ENCODE measurements at regions not wholly inside any gene's neighbourhood (a gene's known extent, or its start where the extent isn't known, plus 50 kb on each side); places are given as distances from the start of the nearest gene placed in this dataset.

DNA sequence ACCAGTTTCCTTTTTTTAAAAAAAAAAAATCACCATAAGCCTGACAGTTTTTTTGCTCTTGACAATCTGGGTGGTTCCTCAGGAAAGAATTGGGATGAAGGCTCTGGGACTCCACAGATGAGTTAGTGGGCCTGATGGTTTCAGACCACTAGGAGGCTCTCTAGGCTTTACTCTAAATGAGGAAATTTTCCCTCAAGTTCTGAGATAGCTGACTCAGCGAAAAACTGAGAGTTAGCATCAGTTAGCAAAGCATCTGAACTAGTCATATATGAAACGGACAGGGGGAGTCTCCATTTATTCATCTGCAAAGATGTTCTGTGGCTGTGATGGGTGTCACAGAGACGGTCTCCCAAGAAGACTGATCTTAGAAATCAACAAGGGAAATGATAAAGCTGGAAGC lies 314.3 kb upstream of the OR4E1 start:
- peak overlapping the region in 1 of 3 donors; percentile 13 for H3K4me3 Mint-ChIP-seq
- H3K4me1 Mint-ChIP-seq, result peaks cover 5 to 21% (median 6%) of the 10 kb centered on the region in 3 donors
- ChIA-PET POLR2A (interaction anchor here in 1 of 2 donors (1.0 kb wide), 1 partner anchor 13 kb away, joined by 3 read pairs; no protein-coding TSS in a partner anchor), CTCF (interaction anchor here (0.6 to 4.1 kb wide), 3 partner anchors 9 to 27 kb away, joined by 5 to 19 read pairs (median 13); no protein-coding TSS in a partner anchor)
- no peaks in the 10 kb centered on the region for H3K9me3 ChIP-seq
- DNase-seq (peak in 1 of 35 experiments; percentile 54), ATAC-seq (replicated peaks in 1 of 4) (peak in 1 of 4 experiments; percentile 51)
- no peaks in the 10 kb centered on the region for H3K36me3 Mint-ChIP-seq
- H3K27ac Mint-ChIP-seq, result peak overlapping the region in 1 of 2 donors; percentile 66
- H3K4me1 ChIP-seq (ENCODE audit: control insufficient read depth in 1 of 2, extremely low read depth in 1 of 2, insufficient read depth in 2 of 2, low read length in 2 of 2), result no peaks in the 10 kb centered on the region
- H3K27ac ChIP-seq (ENCODE audit: low read length), result no peak overlapping the region
- no peaks in the 10 kb centered on the region for H3K9me3 Mint-ChIP-seq
- peaks cover 0 to 3% of the 10 kb centered on the region in 2 donors for H3K27me3 Mint-ChIP-seq
- H3K4me3 ChIP-seq (ENCODE audit: control insufficient read depth in 1 of 2, extremely low read depth in 1 of 2, low read length in 1 of 2), result no peak overlapping the region
- H3K36me3 ChIP-seq (ENCODE audit: control insufficient read depth in 2 of 2, extremely low read depth in 1 of 2, insufficient read depth in 1 of 2, low read length in 1 of 2), result no peaks in the 10 kb centered on the region
- no CpG with 5 or more reads among the region's 3 CpGs for WGBS (ENCODE audit: insufficient coverage)
- no peaks in the 10 kb centered on the region for H3K27me3 ChIP-seq (replicated peaks in 1 of 2; ENCODE audit: control insufficient read depth in 2 of 2, extremely low read depth in 1 of 2, insufficient read depth in 2 of 2, low read length in 1 of 2)

DNA sequence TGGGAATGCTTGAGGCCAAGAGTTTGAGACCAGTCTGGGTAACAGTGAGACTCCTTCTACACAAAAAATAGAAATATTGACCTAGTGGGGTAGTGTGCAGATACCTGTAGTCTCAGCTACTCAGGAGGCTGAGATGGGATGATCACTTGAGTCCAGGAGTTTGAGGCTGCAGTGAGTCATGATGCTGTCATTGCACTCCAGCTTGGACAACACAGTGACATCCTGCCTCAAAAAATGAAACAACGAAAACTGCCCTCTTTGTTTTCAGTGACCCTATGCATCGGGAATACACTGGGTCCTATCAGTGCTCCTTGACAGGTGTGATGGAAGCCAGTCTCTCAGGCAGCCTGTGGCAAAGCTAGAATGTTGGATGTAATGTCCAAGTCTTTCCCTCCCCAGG lies 311.5 kb upstream of the OR4E1 start:
- ATAC-seq (replicated peaks in 1 of 4), result no peak
- Histone ChIP-seq H3K27me3 (replicated peaks in 1 of 2; ENCODE audit: control insufficient read depth in 2 of 2, extremely low read depth in 1 of 2, insufficient read depth in 2 of 2, low read length in 1 of 2) (no peaks in the 10 kb centered on the region), H3K4me3 (ENCODE audit: control insufficient read depth in 1 of 2, extremely low read depth in 1 of 2, low read length in 1 of 2) (no peak overlapping the region), H3K27ac (ENCODE audit: low read length) (no peak overlapping the region), H3K9me3 (no peaks in the 10 kb centered on the region), H3K36me3 (ENCODE audit: control insufficient read depth in 2 of 2, extremely low read depth in 1 of 2, insufficient read depth in 1 of 2, low read length in 1 of 2) (no peaks in the 10 kb centered on the region), H3K4me1 (ENCODE audit: control insufficient read depth in 1 of 2, extremely low read depth in 1 of 2, insufficient read depth in 2 of 2, low read length in 2 of 2) (no peaks in the 10 kb centered on the region)
- Mint-ChIP-seq H3K4me3 (no peak overlapping the region), H3K9me3 (no peaks in the 10 kb centered on the region), H3K4me1 (peaks cover 5 to 21% (median 9%) of the 10 kb centered on the region in 3 donors), H3K27ac (peak overlapping the region in 1 of 2 donors; percentile 52), H3K36me3 (no peaks in the 10 kb centered on the region), H3K27me3 (peaks cover 0 to 3% of the 10 kb centered on the region in 2 donors)
- no peak for DNase-seq
- ChIA-PET CTCF (interaction anchor here in 1 of 2 donors (0.5 to 4.1 kb wide), 3 partner anchors 10 to 1576 kb away, joined by 3 to 19 read pairs (median 6); no protein-coding TSS in a partner anchor), POLR2A (no interaction called here)
- no CpG with 5 or more reads among the region's 2 CpGs for WGBS (ENCODE audit: insufficient coverage)

DNA sequence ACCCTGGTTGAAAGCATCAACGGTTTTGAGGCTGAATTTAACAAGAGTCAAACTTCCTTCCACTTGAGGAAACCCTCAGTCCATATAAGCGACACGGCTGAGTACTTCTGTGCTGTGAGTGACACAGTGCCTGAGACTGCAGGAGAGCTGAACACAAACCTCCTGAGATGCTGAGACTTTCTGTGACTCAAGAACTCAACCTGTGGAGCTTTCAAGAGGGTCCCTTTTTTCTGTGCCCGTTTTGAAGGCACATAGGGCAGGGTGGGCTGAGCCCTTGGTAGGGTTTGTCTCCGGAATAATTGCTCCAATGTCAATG lies 305.3 kb upstream of the OR4E1 start:
- Mint-ChIP-seq H3K36me3 (no peaks in the 10 kb centered on the region), H3K9me3 (no peaks in the 10 kb centered on the region), H3K4me3 (peak overlapping the region; percentile 65 to 69 (median 68)), H3K4me1 (peaks cover 22 to 31% (median 28%) of the 10 kb centered on the region in 3 donors), H3K27me3 (peaks cover 3 to 7% of the 10 kb centered on the region in 2 donors), H3K27ac (peak overlapping the region; percentile 78 to 83)
- H3K27me3 ChIP-seq (replicated peaks in 1 of 2; ENCODE audit: control insufficient read depth in 2 of 2, extremely low read depth in 1 of 2, insufficient read depth in 2 of 2, low read length in 1 of 2), result no peaks in the 10 kb centered on the region
- DNase-seq (peak in 1 of 35 experiments; percentile 18), ATAC-seq (replicated peaks in 1 of 4) (peak; percentile 58 to 73 (median 60))
- ChIA-PET CTCF (interaction anchor here (0.6 to 3.0 kb wide), 19 partner anchors 9 to 994 kb away, joined by 3 to 13 read pairs (median 5); no protein-coding TSS in a partner anchor), POLR2A (interaction anchor here in 1 of 2 donors (1.0 kb wide), 1 partner anchor 568 kb away, joined by 3 read pairs; no protein-coding TSS in a partner anchor)
- no peaks in the 10 kb centered on the region for H3K9me3 ChIP-seq
- H3K27ac ChIP-seq (ENCODE audit: low read length), result peak overlapping the region; percentile 7
- no peaks in the 10 kb centered on the region for H3K36me3 ChIP-seq (ENCODE audit: control insufficient read depth in 2 of 2, extremely low read depth in 1 of 2, insufficient read depth in 1 of 2, low read length in 1 of 2)
- WGBS (ENCODE audit: insufficient coverage), result 0% methylated on average over 1 of the region's 5 CpGs
- H3K4me3 ChIP-seq (ENCODE audit: control insufficient read depth in 1 of 2, extremely low read depth in 1 of 2, low read length in 1 of 2), result peak overlapping the region in 1 of 2 donors; percentile 31
- H3K4me1 ChIP-seq (ENCODE audit: control insufficient read depth in 1 of 2, extremely low read depth in 1 of 2, insufficient read depth in 2 of 2, low read length in 2 of 2), result peaks cover 0 to 6% of the 10 kb centered on the region in 2 experiments

DNA sequence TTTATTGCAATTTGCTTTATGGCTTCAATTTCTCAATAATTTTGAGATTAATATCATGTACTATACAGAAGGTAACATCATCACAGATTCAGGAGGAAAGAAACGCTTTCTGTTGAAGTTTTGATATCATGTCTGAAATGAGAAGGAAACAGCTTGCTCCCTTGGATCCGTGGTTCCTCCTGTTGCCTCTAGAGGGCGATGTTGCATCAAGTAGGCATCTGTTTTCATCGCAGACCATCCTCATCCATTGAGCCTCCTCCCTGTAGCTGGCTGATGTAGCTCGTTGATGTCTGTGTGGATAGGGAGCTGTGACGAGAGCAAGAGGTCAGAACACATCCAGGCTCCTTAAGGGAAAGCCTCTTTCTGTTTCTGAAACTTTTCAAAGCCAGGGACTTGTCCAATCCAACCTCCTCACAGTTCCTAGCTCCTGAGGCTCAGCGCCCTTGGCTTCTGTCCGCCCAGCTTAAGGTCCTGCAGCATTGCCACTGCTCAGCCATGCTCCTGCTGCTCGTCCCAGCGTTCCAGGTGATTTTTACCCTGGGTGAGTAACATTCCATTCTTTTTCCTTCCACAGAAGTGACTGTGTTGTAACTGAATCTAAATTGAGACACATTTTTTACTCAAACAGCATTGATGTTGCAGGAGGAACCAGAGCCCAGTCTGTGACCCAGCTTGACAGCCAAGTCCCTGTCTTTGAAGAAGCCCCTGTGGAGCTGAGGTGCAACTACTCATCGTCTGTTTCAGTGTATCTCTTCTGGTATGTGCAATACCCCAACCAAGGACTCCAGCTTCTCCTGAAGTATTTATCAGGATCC lies 304.8 kb upstream of the OR4E1 start:
- Histone ChIP-seq H3K36me3 (ENCODE audit: control insufficient read depth in 2 of 2, extremely low read depth in 1 of 2, insufficient read depth in 1 of 2, low read length in 1 of 2) (no peaks in the 10 kb centered on the region), H3K9me3 (no peaks in the 10 kb centered on the region), H3K4me3 (ENCODE audit: control insufficient read depth in 1 of 2, extremely low read depth in 1 of 2, low read length in 1 of 2) (peak overlapping the region in 1 of 2 donors; percentile 31), H3K4me1 (ENCODE audit: control insufficient read depth in 1 of 2, extremely low read depth in 1 of 2, insufficient read depth in 2 of 2, low read length in 2 of 2) (peaks cover 0 to 6% of the 10 kb centered on the region in 2 experiments), H3K27ac (ENCODE audit: low read length) (peak overlapping the region; percentile 29), H3K27me3 (replicated peaks in 1 of 2; ENCODE audit: control insufficient read depth in 2 of 2, extremely low read depth in 1 of 2, insufficient read depth in 2 of 2, low read length in 1 of 2) (no peaks in the 10 kb centered on the region)
- Mint-ChIP-seq H3K27me3 (peaks cover 3 to 7% of the 10 kb centered on the region in 2 donors), H3K4me3 (peak overlapping the region; percentile 65 to 69 (median 68)), H3K4me1 (peaks cover 22 to 31% (median 28%) of the 10 kb centered on the region in 3 donors), H3K36me3 (no peaks in the 10 kb centered on the region), H3K27ac (peak overlapping the region; percentile 78 to 83), H3K9me3 (no peaks in the 10 kb centered on the region)
- ATAC-seq (replicated peaks in 1 of 4) (peak; percentile 71 to 81 (median 76)), DNase-seq (peak in 34 of 35 experiments; percentile 22 to 80 (median 50))
- ChIA-PET POLR2A (interaction anchor here (1.0 kb wide), 3 partner anchors 14 to 569 kb away, joined by 3 to 4 read pairs (median 4); no protein-coding TSS in a partner anchor), CTCF (interaction anchor here (0.5 to 3.0 kb wide), 24 partner anchors 9 to 995 kb away, joined by 3 to 13 read pairs (median 5); no protein-coding TSS in a partner anchor)
- WGBS (ENCODE audit: insufficient coverage), result 50% methylated on average over 1 of the region's 11 CpGs

DNA sequence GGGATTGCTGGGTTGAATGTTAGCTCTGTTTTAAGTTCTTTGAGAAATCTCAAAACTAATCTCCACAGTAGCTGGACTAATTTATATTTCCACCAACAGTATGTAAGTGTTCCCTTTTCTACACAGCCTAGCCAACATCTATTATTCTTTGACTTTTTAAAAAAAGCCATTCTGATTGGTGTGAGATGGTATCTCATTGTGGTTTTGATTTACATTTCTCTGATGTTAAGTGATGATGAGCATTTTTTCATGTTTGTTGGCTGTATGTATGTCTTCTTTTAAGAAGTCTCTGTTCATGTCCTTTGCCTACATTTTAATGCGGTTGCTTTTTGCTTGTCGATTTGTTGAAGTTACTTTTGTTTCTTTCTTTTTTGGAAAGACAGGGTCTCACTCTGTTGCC lies 301.1 kb upstream of the OR4E1 start:
- POLR2A ChIA-PET, result interaction anchor here (0.6 to 0.7 kb wide), 2 partner anchors 13 to 124 kb away, joined by 3 to 12 read pairs; no protein-coding TSS in a partner anchor
- Histone ChIP-seq H3K4me1 (ENCODE audit: control insufficient read depth in 1 of 2, extremely low read depth in 1 of 2, insufficient read depth in 2 of 2, low read length in 2 of 2) (peaks cover 0 to 6% of the 10 kb centered on the region in 2 experiments), H3K27ac (ENCODE audit: low read length) (peak overlapping the region; percentile 29), H3K36me3 (ENCODE audit: control insufficient read depth in 2 of 2, extremely low read depth in 1 of 2, insufficient read depth in 1 of 2, low read length in 1 of 2) (no peaks in the 10 kb centered on the region), H3K27me3 (replicated peaks in 1 of 2; ENCODE audit: control insufficient read depth in 2 of 2, extremely low read depth in 1 of 2, insufficient read depth in 2 of 2, low read length in 1 of 2) (no peaks in the 10 kb centered on the region), H3K9me3 (no peaks in the 10 kb centered on the region), H3K4me3 (ENCODE audit: control insufficient read depth in 1 of 2, extremely low read depth in 1 of 2, low read length in 1 of 2) (no peak overlapping the region)
- no CpG with 5 or more reads among the region's 2 CpGs for WGBS (ENCODE audit: insufficient coverage)
- Mint-ChIP-seq H3K4me3 (peak overlapping the region; percentile 44 to 69 (median 68)), H3K27ac (peak overlapping the region; percentile 52 to 90), H3K27me3 (peaks cover 3 to 12% of the 10 kb centered on the region in 2 donors), H3K4me1 (peaks cover 27 to 34% (median 33%) of the 10 kb centered on the region in 3 donors), H3K36me3 (no peaks in the 10 kb centered on the region), H3K9me3 (no peaks in the 10 kb centered on the region)
- ATAC-seq (replicated peaks in 1 of 4) (peak; percentile 24 to 51 (median 30)), DNase-seq (peak in 1 of 35 experiments; percentile 34)
- CTCF ChIA-PET, result interaction anchor here (0.6 to 1.2 kb wide), 4 partner anchors 11 to 57 kb away, joined by 3 to 4 read pairs (median 3); no protein-coding TSS in a partner anchor

DNA sequence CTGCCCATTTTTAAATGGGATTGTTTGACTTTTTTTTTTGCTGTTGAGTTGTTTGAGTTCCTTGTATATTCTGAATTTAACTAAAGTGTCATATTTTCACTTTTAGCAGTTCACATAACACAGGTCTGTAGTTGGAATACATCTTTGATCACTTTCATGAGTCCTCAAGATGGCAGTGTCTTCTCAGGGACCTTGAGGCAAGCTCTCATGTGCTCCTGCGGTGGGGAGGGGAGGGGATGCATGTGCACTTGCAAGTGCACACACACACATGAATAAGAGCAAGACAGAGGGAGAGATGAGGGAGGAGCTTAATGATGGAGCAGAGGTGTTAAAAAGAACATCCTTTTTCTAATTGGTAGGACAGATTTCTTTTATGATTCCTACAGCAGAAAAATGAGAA lies 291.4 kb upstream of the OR4E1 start:
- Mint-ChIP-seq H3K36me3 (no peaks in the 10 kb centered on the region), H3K4me1 (peaks cover 23 to 34% (median 26%) of the 10 kb centered on the region in 3 donors), H3K9me3 (no peaks in the 10 kb centered on the region), H3K4me3 (peak overlapping the region; percentile 16 to 60 (median 44)), H3K27ac (peak overlapping the region; percentile 84 to 85), H3K27me3 (peaks cover 0 to 3% of the 10 kb centered on the region in 2 donors)
- ATAC-seq (replicated peaks in 1 of 4), result peak; percentile 92 to 98 (median 96)
- DNase-seq, result peak in 33 of 35 experiments; percentile 22 to 66 (median 40)
- Histone ChIP-seq H3K27me3 (replicated peaks in 1 of 2; ENCODE audit: control insufficient read depth in 2 of 2, extremely low read depth in 1 of 2, insufficient read depth in 2 of 2, low read length in 1 of 2) (no peaks in the 10 kb centered on the region), H3K4me1 (ENCODE audit: control insufficient read depth in 1 of 2, extremely low read depth in 1 of 2, insufficient read depth in 2 of 2, low read length in 2 of 2) (peaks cover 0 to 16% of the 10 kb centered on the region in 2 experiments), H3K36me3 (ENCODE audit: control insufficient read depth in 2 of 2, extremely low read depth in 1 of 2, insufficient read depth in 1 of 2, low read length in 1 of 2) (no peaks in the 10 kb centered on the region), H3K9me3 (no peaks in the 10 kb centered on the region), H3K27ac (ENCODE audit: low read length) (no peak overlapping the region), H3K4me3 (ENCODE audit: control insufficient read depth in 1 of 2, extremely low read depth in 1 of 2, low read length in 1 of 2) (peak overlapping the region in 1 of 2 donors; percentile 3)
- POLR2A ChIA-PET, result interaction anchor here in 1 of 2 donors (0.5 to 1.0 kb wide), 5 partner anchors 45 to 624 kb away, joined by 3 to 5 read pairs (median 4); no protein-coding TSS in a partner anchor
- 0% methylated on average over 1 of the region's 1 CpG for WGBS (ENCODE audit: insufficient coverage)
- CTCF ChIA-PET, result interaction anchor here in 1 of 2 donors (0.5 to 2.6 kb wide), 5 partner anchors 14 to 548 kb away, joined by 3 to 11 read pairs (median 5); no protein-coding TSS in a partner anchor

Data from T-cell (primary cell).